ENCODE measurements at regions not wholly inside any gene's neighbourhood (a gene's known extent, or its start where the extent isn't known, plus 50 kb on each side); places are given as distances from the start of the nearest gene placed in this dataset.

DNA sequence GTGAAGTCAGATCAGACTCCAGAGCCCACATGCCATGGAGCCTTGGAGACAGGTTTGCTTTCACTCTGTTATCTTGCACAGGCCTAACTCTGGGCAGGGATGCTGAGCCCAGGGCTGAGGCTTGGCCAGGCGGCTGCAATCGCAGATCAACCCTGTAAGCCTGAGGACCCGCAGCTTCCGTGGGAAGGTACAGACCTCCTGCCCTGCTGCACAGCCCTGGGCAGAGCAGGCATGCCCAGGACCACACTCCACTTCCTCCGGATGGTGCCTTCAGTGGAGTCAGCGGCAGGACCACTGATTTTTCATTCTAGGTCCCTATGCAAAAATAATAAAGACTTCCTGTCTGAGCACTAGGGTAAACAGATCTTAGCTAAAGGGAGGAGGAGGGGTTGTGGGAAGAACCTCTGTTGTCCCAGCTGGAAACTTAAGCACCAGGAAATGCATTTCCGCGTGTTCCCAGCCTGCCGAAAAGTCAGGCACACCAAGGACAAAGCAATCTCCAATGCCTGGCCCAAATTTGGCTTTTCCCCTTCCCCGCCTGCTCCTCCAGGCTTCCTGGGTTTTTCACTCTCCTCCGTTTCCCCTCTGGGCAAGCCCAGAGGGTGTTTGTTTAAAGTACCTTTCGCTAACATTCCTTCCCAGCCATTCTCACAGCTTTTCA lies 87.3 kb downstream of the KCTD15 start:
- H3K9me3 Mint-ChIP-seq: no peaks in the 10 kb centered on the region
- H3K4me1 Mint-ChIP-seq: peaks cover 6% of the 10 kb centered on the region
- no peak for DNase-seq (ENCODE audit: low spot score in 2 of 2)
- H3K4me3 Mint-ChIP-seq: no peak overlapping the region
- no peaks in the 10 kb centered on the region for H3K36me3 Mint-ChIP-seq (ENCODE audit: insufficient read depth)
- peaks cover 19% of the 10 kb centered on the region for H3K27me3 Mint-ChIP-seq
- no peak overlapping the region for H3K27ac Mint-ChIP-seq (ENCODE audit: low read depth)
- ATAC-seq (replicated peaks; ENCODE audit: extremely low read depth, poor library complexity, severe bottlenecking): no peak

DNA sequence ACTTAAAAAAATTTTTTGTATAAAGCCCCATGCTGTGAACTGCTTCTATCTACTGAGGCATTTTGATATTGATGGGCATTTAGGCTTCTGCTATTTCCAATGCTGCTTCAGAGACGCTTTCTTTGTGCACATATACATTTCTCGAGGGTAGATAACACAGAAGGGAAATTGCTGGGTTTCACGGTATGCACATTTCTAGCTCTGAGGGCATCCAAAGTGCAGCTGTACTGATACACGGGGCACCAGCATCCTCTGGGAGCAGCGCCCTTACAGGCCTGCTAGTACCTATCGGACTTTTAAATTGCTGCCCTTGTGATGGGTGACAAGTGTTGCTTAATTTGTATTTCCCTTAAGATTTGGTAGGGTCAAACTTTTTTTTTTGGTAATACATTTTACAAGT lies 88.6 kb downstream of the KCTD15 start:
- DNase-seq (ENCODE audit: low spot score in 2 of 2) (no peak), ATAC-seq (replicated peaks; ENCODE audit: extremely low read depth, poor library complexity, severe bottlenecking) (no peak)
- no peaks in the 10 kb centered on the region for H3K9me3 Mint-ChIP-seq
- H3K27ac Mint-ChIP-seq (ENCODE audit: low read depth): no peak overlapping the region
- no peak overlapping the region for H3K4me3 Mint-ChIP-seq
- peaks cover 6% of the 10 kb centered on the region for H3K4me1 Mint-ChIP-seq
- no peaks in the 10 kb centered on the region for H3K36me3 Mint-ChIP-seq (ENCODE audit: insufficient read depth)
- H3K27me3 Mint-ChIP-seq: peaks cover 28% of the 10 kb centered on the region

DNA sequence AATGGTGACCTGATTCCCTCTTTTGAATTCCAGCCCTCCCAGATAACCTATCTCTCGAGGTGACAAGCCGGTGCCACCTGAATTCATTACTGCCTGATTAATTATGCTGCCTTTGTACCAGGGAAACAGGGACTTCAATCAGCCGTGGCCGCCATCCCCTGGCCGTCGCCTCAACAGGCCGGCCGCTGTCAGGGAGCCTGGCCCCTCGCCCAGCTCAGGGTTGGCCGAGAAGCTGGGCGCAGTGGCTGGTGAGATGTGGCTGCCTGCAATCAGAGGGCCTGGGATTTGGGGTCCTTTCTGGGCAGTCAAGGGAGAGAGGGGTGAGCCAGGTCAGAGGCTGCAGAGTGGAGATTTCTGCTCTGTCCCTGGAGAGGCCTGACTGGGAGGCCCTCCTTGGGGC lies 91.2 kb downstream of the KCTD15 start:
- DNase-seq (ENCODE audit: low spot score in 2 of 2) (no peak), ATAC-seq (replicated peaks; ENCODE audit: extremely low read depth, poor library complexity, severe bottlenecking) (no peak)
- H3K27me3 Mint-ChIP-seq: peaks cover 29% of the 10 kb centered on the region
- H3K4me3 Mint-ChIP-seq: no peak overlapping the region
- H3K9me3 Mint-ChIP-seq: no peaks in the 10 kb centered on the region
- no peaks in the 10 kb centered on the region for H3K36me3 Mint-ChIP-seq (ENCODE audit: insufficient read depth)
- H3K27ac Mint-ChIP-seq (ENCODE audit: low read depth): no peak overlapping the region
- H3K4me1 Mint-ChIP-seq: peaks cover 6% of the 10 kb centered on the region

DNA sequence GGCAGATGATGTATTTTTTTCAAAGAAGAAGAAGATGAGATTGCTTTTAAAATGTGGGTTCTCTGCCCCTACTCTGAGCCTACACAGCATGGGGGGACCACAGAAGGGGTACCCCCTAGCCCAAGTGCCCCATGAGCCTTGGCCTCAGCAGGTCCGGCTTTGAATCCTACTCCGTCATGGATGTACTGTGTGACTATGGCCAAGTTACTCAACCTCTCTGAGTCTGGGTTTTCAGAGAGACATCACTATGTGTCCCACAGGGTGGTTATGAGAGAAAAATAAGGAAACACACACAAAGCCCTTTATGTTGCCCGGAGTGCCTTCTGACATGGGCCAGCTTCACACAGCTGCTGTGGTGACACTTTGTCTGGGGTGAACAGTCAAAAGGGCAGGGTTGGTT lies 92.0 kb downstream of the KCTD15 start:
- Mint-ChIP-seq H3K4me3 (no peak overlapping the region), H3K27me3 (peaks cover 29% of the 10 kb centered on the region), H3K36me3 (ENCODE audit: insufficient read depth) (no peaks in the 10 kb centered on the region), H3K9me3 (no peaks in the 10 kb centered on the region), H3K4me1 (peaks cover 6% of the 10 kb centered on the region), H3K27ac (ENCODE audit: low read depth) (no peak overlapping the region)
- ATAC-seq (replicated peaks; ENCODE audit: extremely low read depth, poor library complexity, severe bottlenecking) (no peak), DNase-seq (ENCODE audit: low spot score in 2 of 2) (no peak)

DNA sequence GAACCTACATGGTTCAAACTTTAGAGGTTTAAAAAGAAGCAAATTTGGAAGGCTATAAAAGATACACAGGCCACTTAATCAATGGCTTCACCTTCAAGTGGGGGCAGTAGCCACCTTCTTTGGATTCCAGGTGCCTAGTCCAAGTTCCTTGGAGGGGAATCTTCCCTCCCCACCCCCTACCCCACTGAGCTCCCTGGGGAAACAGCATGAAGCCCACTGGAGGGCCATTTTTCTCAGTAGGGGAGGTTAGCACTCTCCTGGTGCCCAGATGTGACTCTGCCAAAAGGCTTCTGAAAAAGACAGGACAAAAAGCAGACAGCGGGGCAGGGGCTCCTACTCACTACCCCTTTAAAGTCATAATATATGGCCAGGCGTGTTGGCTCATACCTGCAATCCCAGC lies 93.9 kb downstream of the KCTD15 start:
- no peaks in the 10 kb centered on the region for H3K4me1 Mint-ChIP-seq
- H3K27me3 Mint-ChIP-seq: peaks cover 34% of the 10 kb centered on the region
- no peak for ATAC-seq (replicated peaks; ENCODE audit: extremely low read depth, poor library complexity, severe bottlenecking)
- no peaks in the 10 kb centered on the region for H3K36me3 Mint-ChIP-seq (ENCODE audit: insufficient read depth)
- no peak for DNase-seq (ENCODE audit: low spot score in 2 of 2)
- no peaks in the 10 kb centered on the region for H3K9me3 Mint-ChIP-seq
- H3K4me3 Mint-ChIP-seq: no peak overlapping the region
- H3K27ac Mint-ChIP-seq (ENCODE audit: low read depth): no peak overlapping the region

DNA sequence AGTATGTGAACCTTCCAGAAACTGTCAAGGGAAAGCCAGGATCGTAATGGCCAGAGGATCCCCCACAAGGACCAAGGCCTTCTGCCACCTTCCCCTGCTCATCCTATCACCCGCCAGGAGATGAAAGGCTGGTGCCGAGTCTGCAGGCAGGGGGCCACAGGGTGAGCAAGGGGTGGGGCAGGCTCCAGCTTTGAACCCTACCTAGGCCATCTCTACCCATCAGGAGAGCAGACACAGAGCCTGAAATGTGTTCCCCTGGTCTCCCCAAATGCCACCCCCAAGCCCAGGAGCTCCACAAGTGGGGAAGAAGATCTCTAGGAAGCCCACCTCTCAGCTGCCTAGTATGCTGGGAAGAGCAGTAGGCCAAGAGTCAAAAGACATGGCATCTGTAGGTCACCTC lies 95.1 kb downstream of the KCTD15 start:
- no peaks in the 10 kb centered on the region for H3K36me3 Mint-ChIP-seq (ENCODE audit: insufficient read depth)
- H3K4me1 Mint-ChIP-seq: no peaks in the 10 kb centered on the region
- peaks cover 39% of the 10 kb centered on the region for H3K27me3 Mint-ChIP-seq
- H3K27ac Mint-ChIP-seq (ENCODE audit: low read depth): no peak overlapping the region
- no peak for ATAC-seq (replicated peaks; ENCODE audit: extremely low read depth, poor library complexity, severe bottlenecking)
- H3K9me3 Mint-ChIP-seq: no peaks in the 10 kb centered on the region
- no peak overlapping the region for H3K4me3 Mint-ChIP-seq
- DNase-seq (ENCODE audit: low spot score in 2 of 2): no peak

DNA sequence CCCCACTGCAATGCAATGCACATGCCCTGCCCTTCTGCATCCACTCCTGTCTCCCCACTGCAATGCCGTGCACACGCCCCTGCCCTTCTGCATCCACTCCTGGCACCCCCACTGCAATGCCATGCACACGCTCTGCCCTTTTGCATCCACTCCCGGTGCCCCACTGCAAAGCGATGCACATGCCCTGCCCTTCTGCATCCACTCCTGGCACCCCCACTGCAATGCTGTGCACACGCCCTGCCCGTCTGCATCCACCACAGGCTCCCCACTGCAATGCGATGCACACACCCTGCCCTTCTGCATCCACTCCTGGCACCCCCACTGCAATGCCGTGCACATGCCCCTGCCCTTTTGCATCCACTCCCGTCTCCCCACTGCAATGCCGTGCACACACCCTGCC lies 98.1 kb downstream of the KCTD15 start:
- no peak overlapping the region for H3K27ac Mint-ChIP-seq (ENCODE audit: low read depth)
- no peak overlapping the region for H3K4me3 Mint-ChIP-seq
- ATAC-seq (replicated peaks; ENCODE audit: extremely low read depth, poor library complexity, severe bottlenecking): no peak
- DNase-seq (ENCODE audit: low spot score in 2 of 2): no peak
- no peaks in the 10 kb centered on the region for H3K36me3 Mint-ChIP-seq (ENCODE audit: insufficient read depth)
- H3K9me3 Mint-ChIP-seq: peaks cover 17% of the 10 kb centered on the region
- H3K4me1 Mint-ChIP-seq: no peaks in the 10 kb centered on the region
- peaks cover 22% of the 10 kb centered on the region for H3K27me3 Mint-ChIP-seq

DNA sequence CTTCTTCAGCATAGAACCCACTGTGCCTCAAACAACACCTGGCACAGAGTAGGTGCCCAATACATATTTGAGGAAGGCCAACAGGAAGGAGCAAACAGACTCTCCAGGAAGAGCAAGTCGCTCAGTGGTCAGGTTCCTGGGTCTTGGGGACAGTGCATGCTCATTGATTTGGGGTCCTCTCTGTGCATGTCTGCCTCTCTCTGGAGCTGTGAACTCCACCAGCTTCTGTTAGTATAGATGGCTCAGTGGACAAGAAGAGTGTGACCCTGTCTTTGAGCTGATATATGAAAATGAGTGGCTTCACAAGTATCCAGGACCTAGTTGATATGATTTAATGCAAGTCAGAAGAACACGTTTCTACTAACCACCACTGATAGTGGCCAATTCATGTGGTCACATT lies 98.7 kb downstream of the KCTD15 start:
- no peaks in the 10 kb centered on the region for H3K36me3 Mint-ChIP-seq (ENCODE audit: insufficient read depth)
- no peaks in the 10 kb centered on the region for H3K4me1 Mint-ChIP-seq
- H3K27ac Mint-ChIP-seq (ENCODE audit: low read depth): no peak overlapping the region
- H3K27me3 Mint-ChIP-seq: peaks cover 18% of the 10 kb centered on the region
- no peak overlapping the region for H3K4me3 Mint-ChIP-seq
- ATAC-seq (replicated peaks; ENCODE audit: extremely low read depth, poor library complexity, severe bottlenecking) (no peak), DNase-seq (ENCODE audit: low spot score in 2 of 2) (no peak)
- H3K9me3 Mint-ChIP-seq: peaks cover 17% of the 10 kb centered on the region

DNA sequence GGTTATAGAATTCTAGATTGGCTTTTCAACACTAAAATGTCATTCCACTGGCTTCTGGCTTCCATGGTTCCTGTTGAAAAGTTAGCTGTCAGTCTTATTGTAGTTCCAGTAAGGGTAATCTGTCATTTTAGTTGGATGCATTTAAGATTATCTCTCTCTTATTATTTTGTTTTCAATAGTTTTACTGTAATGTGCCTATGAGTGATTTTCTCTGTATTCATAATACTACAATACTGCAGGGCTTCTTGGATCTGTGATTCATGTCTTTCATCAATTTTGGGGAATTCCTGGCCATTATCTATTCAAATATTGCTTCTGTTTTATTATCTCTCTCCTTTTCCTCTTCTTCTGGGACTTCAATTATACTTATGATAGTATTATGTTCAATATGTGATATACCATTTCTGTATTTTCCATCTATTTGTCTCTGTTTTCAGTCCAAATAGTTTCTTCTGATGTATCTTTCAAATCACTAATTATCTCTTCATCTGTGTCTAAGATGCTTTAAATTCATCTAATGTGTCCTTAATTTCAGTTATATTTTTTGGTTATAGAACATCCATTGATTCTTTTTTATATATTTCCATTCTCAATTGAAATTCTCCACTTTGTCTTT lies 101.5 kb downstream of the KCTD15 start:
- no peak overlapping the region for H3K27ac Mint-ChIP-seq (ENCODE audit: low read depth)
- H3K4me3 Mint-ChIP-seq: no peak overlapping the region
- peaks cover 46% of the 10 kb centered on the region for H3K27me3 Mint-ChIP-seq
- DNase-seq (ENCODE audit: low spot score in 2 of 2): no peak
- no peaks in the 10 kb centered on the region for H3K36me3 Mint-ChIP-seq (ENCODE audit: insufficient read depth)
- peaks cover 17% of the 10 kb centered on the region for H3K9me3 Mint-ChIP-seq
- H3K4me1 Mint-ChIP-seq: no peaks in the 10 kb centered on the region
- no peak for ATAC-seq (replicated peaks; ENCODE audit: extremely low read depth, poor library complexity, severe bottlenecking)

DNA sequence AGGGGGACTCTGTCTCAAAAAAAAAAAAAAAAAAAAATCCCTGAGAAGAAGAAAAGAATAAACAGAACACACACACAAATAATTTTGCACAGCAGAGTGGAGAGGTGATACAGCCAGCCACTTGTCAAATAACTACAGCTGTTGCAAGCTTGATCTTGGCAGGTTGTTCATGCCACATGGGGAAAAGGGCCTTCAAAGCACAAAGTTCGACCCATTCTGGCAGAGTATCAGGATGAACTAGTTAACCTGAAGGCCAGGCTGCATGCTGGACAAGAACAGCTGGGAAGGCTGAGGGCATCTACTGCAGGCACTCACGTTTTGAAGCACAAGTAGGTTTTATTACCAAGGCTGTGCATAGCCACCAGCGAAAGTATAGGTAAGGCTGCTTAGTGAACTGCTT lies 104.1 kb downstream of the KCTD15 start:
- Mint-ChIP-seq H3K27me3 (peaks cover 46% of the 10 kb centered on the region), H3K4me3 (no peak overlapping the region), H3K9me3 (peaks cover 17% of the 10 kb centered on the region), H3K4me1 (no peaks in the 10 kb centered on the region), H3K27ac (ENCODE audit: low read depth) (no peak overlapping the region), H3K36me3 (ENCODE audit: insufficient read depth) (peaks cover 1% of the 10 kb centered on the region)
- ATAC-seq (replicated peaks; ENCODE audit: extremely low read depth, poor library complexity, severe bottlenecking) (no peak), DNase-seq (ENCODE audit: low spot score in 2 of 2) (no peak)

DNA sequence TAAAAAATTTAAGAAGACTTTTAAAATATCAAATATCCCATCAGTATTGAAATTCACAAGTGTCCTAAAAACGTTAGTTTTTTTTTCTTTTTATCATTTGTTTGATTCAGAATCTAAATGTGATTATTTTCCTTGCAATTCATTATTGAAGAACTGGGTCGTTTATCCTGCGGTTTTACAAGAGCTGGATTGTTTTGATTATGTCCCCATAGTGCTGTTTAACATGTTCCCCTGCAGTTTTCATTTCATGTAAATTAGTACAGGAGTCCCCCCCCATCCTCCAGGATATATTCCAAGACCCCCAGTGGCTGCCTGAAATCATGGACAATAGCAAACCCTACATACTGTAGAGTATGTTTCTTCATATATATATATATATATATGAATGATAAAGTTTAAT lies 105.7 kb downstream of the KCTD15 start:
- no peak for DNase-seq (ENCODE audit: low spot score in 2 of 2)
- Mint-ChIP-seq H3K4me3 (no peak overlapping the region), H3K9me3 (peaks cover 17% of the 10 kb centered on the region), H3K27me3 (peaks cover 49% of the 10 kb centered on the region), H3K36me3 (ENCODE audit: insufficient read depth) (peaks cover 1% of the 10 kb centered on the region), H3K27ac (ENCODE audit: low read depth) (no peak overlapping the region), H3K4me1 (no peaks in the 10 kb centered on the region)
- no peak for ATAC-seq (replicated peaks; ENCODE audit: extremely low read depth, poor library complexity, severe bottlenecking)

DNA sequence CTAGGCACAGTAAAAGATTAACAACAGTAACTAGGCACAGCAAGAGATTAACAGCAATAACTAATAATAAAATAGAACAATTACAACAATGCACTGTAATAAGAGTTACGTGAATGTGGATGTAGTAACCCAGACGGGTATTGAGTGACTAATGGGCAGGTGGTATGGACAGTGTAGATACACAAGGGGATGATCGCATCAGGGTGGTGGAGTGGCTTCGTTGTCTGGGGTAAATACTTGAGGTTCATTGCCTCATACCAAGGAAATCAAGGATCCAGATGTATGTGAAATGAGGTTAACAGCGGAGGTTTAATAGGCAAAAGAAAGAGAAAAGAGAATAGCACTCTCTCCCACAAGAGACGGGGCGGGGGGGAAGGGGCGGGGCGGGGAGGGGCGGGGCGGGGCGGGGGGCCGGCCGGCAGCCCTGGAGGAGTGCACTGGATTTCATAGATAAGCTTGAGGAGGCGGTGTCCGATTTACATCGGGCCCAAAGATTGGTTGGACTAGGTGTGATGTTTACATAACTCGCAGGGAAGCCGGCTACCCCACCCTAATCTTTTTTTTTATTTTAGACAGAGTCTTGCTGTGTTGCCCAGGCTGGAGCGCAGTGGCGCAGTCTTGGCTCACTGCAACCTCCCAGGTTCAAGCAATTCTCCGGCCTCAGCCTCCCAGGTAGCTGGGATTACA lies 106.3 kb downstream of the KCTD15 start:
- H3K4me1 Mint-ChIP-seq: no peaks in the 10 kb centered on the region
- H3K4me3 Mint-ChIP-seq: no peak overlapping the region
- DNase-seq (ENCODE audit: low spot score in 2 of 2) (no peak), ATAC-seq (replicated peaks; ENCODE audit: extremely low read depth, poor library complexity, severe bottlenecking) (no peak)
- peaks cover 11% of the 10 kb centered on the region for H3K9me3 Mint-ChIP-seq
- H3K27ac Mint-ChIP-seq (ENCODE audit: low read depth): no peak overlapping the region
- peaks cover 1% of the 10 kb centered on the region for H3K36me3 Mint-ChIP-seq (ENCODE audit: insufficient read depth)
- peaks cover 54% of the 10 kb centered on the region for H3K27me3 Mint-ChIP-seq

DNA sequence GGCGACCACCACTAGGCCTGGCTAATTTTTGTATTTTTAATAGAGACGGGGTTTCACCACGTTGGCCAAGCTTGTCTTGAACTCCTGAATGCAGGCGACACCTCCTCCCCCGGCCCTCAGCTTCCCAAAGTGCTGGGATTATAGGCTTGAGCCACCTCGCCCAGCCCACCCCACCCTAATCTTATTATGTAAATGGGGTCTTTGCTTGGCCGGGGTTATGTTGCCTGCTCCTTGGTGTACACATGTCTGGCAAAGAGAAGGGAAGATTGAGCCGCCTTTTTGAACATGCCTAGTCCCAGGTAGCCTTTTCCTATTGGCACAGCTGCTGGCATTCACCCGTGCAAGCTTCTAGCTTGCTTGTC lies 106.8 kb downstream of the KCTD15 start:
- H3K4me1 Mint-ChIP-seq: no peaks in the 10 kb centered on the region
- no peak for ATAC-seq (replicated peaks; ENCODE audit: extremely low read depth, poor library complexity, severe bottlenecking)
- peaks cover 1% of the 10 kb centered on the region for H3K36me3 Mint-ChIP-seq (ENCODE audit: insufficient read depth)
- H3K27me3 Mint-ChIP-seq: peaks cover 59% of the 10 kb centered on the region
- H3K4me3 Mint-ChIP-seq: no peak overlapping the region
- peaks cover 6% of the 10 kb centered on the region for H3K9me3 Mint-ChIP-seq
- no peak for DNase-seq (ENCODE audit: low spot score in 2 of 2)
- no peak overlapping the region for H3K27ac Mint-ChIP-seq (ENCODE audit: low read depth)
